Fibroblast of lung (primary cell): ENCODE measurements at regions not wholly inside any gene's neighbourhood (a gene's known extent, or its start where the extent isn't known, plus 50 kb on each side); places are given as distances from the start of the nearest gene placed in this dataset.

Experiments
- DNase-seq, 2 donors: peaks; one replicate each; pipeline versions ENCODE4 v3.0.0 to v3.0.0-alpha.2; 2010; ENCODE audit warnings: low read depth in 2 of 2
- H2AFZ ChIP-seq: 2 replicates; pipeline ENCODE4 v1.5.1; 2012; ENCODE audit warnings: low read length, control low read depth, inconsistent platforms
- H3K27ac ChIP-seq: 2 replicates; pipeline ENCODE4 v1.5.1; 2011; ENCODE audit warnings: low read length, control low read depth; ENCODE audit not compliant: insufficient read depth
- H3K27me3 ChIP-seq: 2 replicates; pipeline ENCODE4 v1.5.1; 2011; ENCODE audit warnings: mild to moderate bottlenecking, low read length; ENCODE audit not compliant: control insufficient read depth, insufficient read depth
- H3K36me3 ChIP-seq: 2 replicates; pipeline ENCODE4 v1.5.1; 2011; ENCODE audit warnings: low read length; ENCODE audit not compliant: control insufficient read depth, insufficient read depth
- H3K4me1 ChIP-seq: 2 replicates; pipeline ENCODE4 v1.5.1; 2011; ENCODE audit warnings: low read length; ENCODE audit not compliant: control insufficient read depth, insufficient read depth; ENCODE audit errors: extremely low read depth
- H3K4me2 ChIP-seq: 2 replicates; pipeline ENCODE4 v1.5.1; 2011; ENCODE audit warnings: low read length, control low read depth; ENCODE audit not compliant: insufficient read depth; ENCODE audit errors: extremely low read depth
- H3K4me3 ChIP-seq, 4 experiments: fragments of 200-600 bp in 1 of 4; sonication (generic) in 1 of 4; replicated peaks in 1 of 4; 2 replicates each; pipeline ENCODE4 v1.5.1; 2011 to 2016; ENCODE audit warnings: low read length in 4 of 4, low read depth in 3 of 4, mild to moderate bottlenecking in 3 of 4, control low read depth in 2 of 4, inconsistent platforms in 1 of 4, mixed read lengths in 1 of 4; ENCODE audit not compliant: insufficient read depth in 1 of 4; ENCODE audit errors: control extremely low read depth in 1 of 4
- H3K79me2 ChIP-seq: 2 replicates; pipeline ENCODE4 v1.5.1; 2012; ENCODE audit warnings: mild to moderate bottlenecking, low read length, inconsistent platforms; ENCODE audit not compliant: control insufficient read depth, insufficient read depth
- H3K9ac ChIP-seq: 2 replicates; pipeline ENCODE4 v1.5.1; 2011; ENCODE audit warnings: mild to moderate bottlenecking, low read length, control low read depth; ENCODE audit not compliant: insufficient read depth
- H3K9me3 ChIP-seq: 2 replicates; pipeline ENCODE4 v1.5.1; 2012; ENCODE audit warnings: low read depth, low read length; ENCODE audit not compliant: control insufficient read depth, insufficient read depth
- H4K20me1 ChIP-seq: 2 replicates; pipeline ENCODE4 v1.5.1; 2011; ENCODE audit warnings: low read length; ENCODE audit not compliant: control insufficient read depth, insufficient read depth; ENCODE audit errors: extremely low read depth
- CTCF ChIP-seq, 2 donors: IDR thresholded peaks in 1 of 2; conservative IDR thresholded peaks in 1 of 2; 1 replicate in 1 of 2; 2 replicates in 1 of 2; pipeline ENCODE4 v1.5.1; 2011 to 2012; ENCODE audit warnings: low read length in 2 of 2, control low read depth in 1 of 2, inconsistent platforms in 1 of 2, low read depth in 1 of 2, mild to moderate bottlenecking in 1 of 2
- EZH2 ChIP-seq: IDR thresholded peaks from 2 replicates; pipeline ENCODE4 v1.5.1; 2012; ENCODE audit warnings: low read length, control low read depth, mild to moderate bottlenecking; ENCODE audit errors: missing control alignments

- Histone ChIP-seq H2AFZ (no peak overlapping the region), H3K27ac (no peak overlapping the region)
- DNase-seq = no peak
Measured at GRCh38 chr9:19623941-19624340, 164.9 kb downstream of the SLC24A2 start.

GRCh38 chr9:19620326-19620725 lies 168.5 kb downstream of the SLC24A2 start:
- Histone ChIP-seq H2AFZ (no peak overlapping the region), H3K27me3 (no peaks in the 10 kb centered on the region), H3K79me2 (no peaks in the 10 kb centered on the region), H3K4me1 (no peaks in the 10 kb centered on the region), H3K4me2 (no peak overlapping the region), H3K4me3 (no peak overlapping the region), H4K20me1 (no peaks in the 10 kb centered on the region), H3K9me3 (no peaks in the 10 kb centered on the region), H3K27ac (no peak overlapping the region), H3K9ac (no peak overlapping the region), H3K36me3 (no peaks in the 10 kb centered on the region)
- TF ChIP-seq EZH2 = no peak
- TF ChIP-seq CTCF (conservative IDR thresholded peaks at IDR 0.05 in 1 of 2, IDR thresholded peaks at IDR 0.05 in 1 of 2; ENCODE audit: low read depth in 1 of 2, low read length in 2 of 2) = no peak
- DNase-seq = no peak

More at GRCh38 chr9:19623941-19624340, 164.9 kb downstream of the SLC24A2 start:
- no peak for TF ChIP-seq CTCF (conservative IDR thresholded peaks at IDR 0.05 in 1 of 2, IDR thresholded peaks at IDR 0.05 in 1 of 2; ENCODE audit: low read depth in 1 of 2, low read length in 2 of 2)
- no peak for TF ChIP-seq EZH2
- no peaks in the 10 kb centered on the region for H3K4me1 ChIP-seq
- H3K4me3 ChIP-seq = no peak overlapping the region
- no peak overlapping the region for H3K9ac ChIP-seq
- no peaks in the 10 kb centered on the region for H4K20me1 ChIP-seq
- H3K36me3 ChIP-seq = no peaks in the 10 kb centered on the region
- H3K27me3 ChIP-seq = no peaks in the 10 kb centered on the region
- H3K79me2 ChIP-seq = no peaks in the 10 kb centered on the region
- H3K4me2 ChIP-seq = no peak overlapping the region
- no peaks in the 10 kb centered on the region for H3K9me3 ChIP-seq

- Histone ChIP-seq H3K27ac (no peak overlapping the region), H3K4me3 (no peak overlapping the region), H3K4me2 (no peak overlapping the region), H4K20me1 (no peaks in the 10 kb centered on the region), H3K79me2 (no peaks in the 10 kb centered on the region), H3K9ac (no peak overlapping the region), H3K36me3 (no peaks in the 10 kb centered on the region), H3K4me1 (no peaks in the 10 kb centered on the region), H3K27me3 (no peaks in the 10 kb centered on the region), H2AFZ (no peak overlapping the region), H3K9me3 (no peaks in the 10 kb centered on the region)
- no peak for DNase-seq
- TF ChIP-seq CTCF (conservative IDR thresholded peaks at IDR 0.05 in 1 of 2, IDR thresholded peaks at IDR 0.05 in 1 of 2; ENCODE audit: low read depth in 1 of 2, low read length in 2 of 2) (no peak), EZH2 (no peak)
Measured at GRCh38 chr9:19619221-19619620, 169.6 kb downstream of the SLC24A2 start.
